ENCODE measurements at regions not wholly inside any gene's neighbourhood (a gene's known extent, or its start where the extent isn't known, plus 50 kb on each side); places are given as distances from the start of the nearest gene placed in this dataset.

- ChIA-PET CTCF (no interaction called here), POLR2A (no interaction called here)
- H3K36me3 ChIP-seq (ENCODE audit: control insufficient read depth in 4 of 4, insufficient read depth in 4 of 4, low read length in 3 of 4), result no peaks in the 10 kb centered on the region
- H3K27me3 ChIP-seq (replicated peaks in 2 of 5; ENCODE audit: control insufficient read depth in 4 of 5, insufficient read depth in 5 of 5, low read length in 4 of 5), result no peaks in the 10 kb centered on the region
- no peak overlapping the region for H3K27ac ChIP-seq (ENCODE audit: insufficient read depth in 1 of 2, low read depth in 1 of 2, low read length in 2 of 2, poor library complexity in 1 of 2, severe bottlenecking in 2 of 2)
- no peak for DNase-seq
- no peaks in the 10 kb centered on the region for H3K4me1 ChIP-seq (ENCODE audit: control extremely low read depth in 1 of 4, control insufficient read depth in 4 of 4, insufficient read depth in 4 of 4, low read length in 3 of 4)
- peaks cover 0 to 16% (median 5%) of the 10 kb centered on the region in 5 experiments for H3K9me3 ChIP-seq (ENCODE audit: control extremely low read depth in 1 of 5, control insufficient read depth in 4 of 5, insufficient read depth in 2 of 5, low read depth in 1 of 5, low read length in 4 of 5)
- WGBS (ENCODE audit: insufficient coverage), result no CpG with 5 or more reads among the region's 3 CpGs
- H3K4me3 ChIP-seq (ENCODE audit: control insufficient read depth in 1 of 7, extremely low read depth in 1 of 7, insufficient read depth in 4 of 7, low read depth in 2 of 7, low read length in 6 of 7), result no peak overlapping the region
These were observed 1176.1 kb downstream of the LRFN5 start for GRCh38 chr14:42782754-42783153.

- no CpG with 5 or more reads among the region's 2 CpGs for WGBS (ENCODE audit: insufficient coverage)
These were observed 1172.3 kb downstream of the LRFN5 start for GRCh38 chr14:42778984-42779383.

GRCh38 chr14:42750771-42751170, 1144.1 kb downstream of the LRFN5 start:
- ChIA-PET POLR2A (no interaction called here), CTCF (no interaction called here)
- Histone ChIP-seq H3K27ac (ENCODE audit: insufficient read depth in 1 of 2, low read depth in 1 of 2, low read length in 2 of 2, poor library complexity in 1 of 2, severe bottlenecking in 2 of 2) (no peak overlapping the region), H3K9me3 (ENCODE audit: control extremely low read depth in 1 of 5, control insufficient read depth in 4 of 5, insufficient read depth in 2 of 5, low read depth in 1 of 5, low read length in 4 of 5) (no peaks in the 10 kb centered on the region), H3K36me3 (ENCODE audit: control insufficient read depth in 4 of 4, insufficient read depth in 4 of 4, low read length in 3 of 4) (no peaks in the 10 kb centered on the region), H3K4me1 (ENCODE audit: control extremely low read depth in 1 of 4, control insufficient read depth in 4 of 4, insufficient read depth in 4 of 4, low read length in 3 of 4) (no peaks in the 10 kb centered on the region), H3K4me3 (ENCODE audit: control insufficient read depth in 1 of 7, extremely low read depth in 1 of 7, insufficient read depth in 4 of 7, low read depth in 2 of 7, low read length in 6 of 7) (no peak overlapping the region), H3K27me3 (replicated peaks in 2 of 5; ENCODE audit: control insufficient read depth in 4 of 5, insufficient read depth in 5 of 5, low read length in 4 of 5) (no peaks in the 10 kb centered on the region)
- no peak for DNase-seq

More at GRCh38 chr14:42778984-42779383, 1172.3 kb downstream of the LRFN5 start:
- H3K36me3 ChIP-seq (ENCODE audit: control insufficient read depth in 4 of 4, insufficient read depth in 4 of 4, low read length in 3 of 4), result no peaks in the 10 kb centered on the region
- no peak overlapping the region for H3K27ac ChIP-seq (ENCODE audit: insufficient read depth in 1 of 2, low read depth in 1 of 2, low read length in 2 of 2, poor library complexity in 1 of 2, severe bottlenecking in 2 of 2)
- DNase-seq, result no peak
- CTCF ChIA-PET, result no interaction called here
- no peaks in the 10 kb centered on the region for H3K27me3 ChIP-seq (replicated peaks in 2 of 5; ENCODE audit: control insufficient read depth in 4 of 5, insufficient read depth in 5 of 5, low read length in 4 of 5)
- POLR2A ChIA-PET, result no interaction called here
- H3K4me3 ChIP-seq (ENCODE audit: control insufficient read depth in 1 of 7, extremely low read depth in 1 of 7, insufficient read depth in 4 of 7, low read depth in 2 of 7, low read length in 6 of 7), result no peak overlapping the region
- H3K4me1 ChIP-seq (ENCODE audit: control extremely low read depth in 1 of 4, control insufficient read depth in 4 of 4, insufficient read depth in 4 of 4, low read length in 3 of 4), result no peaks in the 10 kb centered on the region
- H3K9me3 ChIP-seq (ENCODE audit: control extremely low read depth in 1 of 5, control insufficient read depth in 4 of 5, insufficient read depth in 2 of 5, low read depth in 1 of 5, low read length in 4 of 5), result no peaks in the 10 kb centered on the region

GRCh38 chr14:42742084-42742483, 1135.4 kb downstream of the LRFN5 start:
- no peaks in the 10 kb centered on the region for H3K9me3 ChIP-seq (ENCODE audit: control extremely low read depth in 1 of 5, control insufficient read depth in 4 of 5, insufficient read depth in 2 of 5, low read depth in 1 of 5, low read length in 4 of 5)
- no peak overlapping the region for H3K27ac ChIP-seq (ENCODE audit: insufficient read depth in 1 of 2, low read depth in 1 of 2, low read length in 2 of 2, poor library complexity in 1 of 2, severe bottlenecking in 2 of 2)
- no peaks in the 10 kb centered on the region for H3K27me3 ChIP-seq (replicated peaks in 2 of 5; ENCODE audit: control insufficient read depth in 4 of 5, insufficient read depth in 5 of 5, low read length in 4 of 5)
- CTCF ChIA-PET, result no interaction called here
- H3K4me3 ChIP-seq (ENCODE audit: control insufficient read depth in 1 of 7, extremely low read depth in 1 of 7, insufficient read depth in 4 of 7, low read depth in 2 of 7, low read length in 6 of 7), result no peak overlapping the region
- H3K4me1 ChIP-seq (ENCODE audit: control extremely low read depth in 1 of 4, control insufficient read depth in 4 of 4, insufficient read depth in 4 of 4, low read length in 3 of 4), result no peaks in the 10 kb centered on the region
- DNase-seq, result no peak
- POLR2A ChIA-PET, result no interaction called here
- H3K36me3 ChIP-seq (ENCODE audit: control insufficient read depth in 4 of 4, insufficient read depth in 4 of 4, low read length in 3 of 4), result no peaks in the 10 kb centered on the region
- WGBS (ENCODE audit: insufficient coverage), result no CpG with 5 or more reads among the region's 2 CpGs

GRCh38 chr14:42736408-42736807, 1129.7 kb downstream of the LRFN5 start:
- H3K27ac ChIP-seq (ENCODE audit: insufficient read depth in 1 of 2, low read depth in 1 of 2, low read length in 2 of 2, poor library complexity in 1 of 2, severe bottlenecking in 2 of 2), result no peak overlapping the region
- H3K4me3 ChIP-seq (ENCODE audit: control insufficient read depth in 1 of 7, extremely low read depth in 1 of 7, insufficient read depth in 4 of 7, low read depth in 2 of 7, low read length in 6 of 7), result no peak overlapping the region
- ChIA-PET CTCF (no interaction called here), POLR2A (interaction anchor here (0.5 kb wide), 1 partner anchor 1241 kb away, joined by 3 read pairs; no protein-coding TSS in a partner anchor)
- 100% methylated on average over 1 of the region's 1 CpG for WGBS (ENCODE audit: insufficient coverage)
- H3K4me1 ChIP-seq (ENCODE audit: control extremely low read depth in 1 of 4, control insufficient read depth in 4 of 4, insufficient read depth in 4 of 4, low read length in 3 of 4), result no peaks in the 10 kb centered on the region
- no peaks in the 10 kb centered on the region for H3K27me3 ChIP-seq (replicated peaks in 2 of 5; ENCODE audit: control insufficient read depth in 4 of 5, insufficient read depth in 5 of 5, low read length in 4 of 5)
- DNase-seq, result no peak
- H3K36me3 ChIP-seq (ENCODE audit: control insufficient read depth in 4 of 4, insufficient read depth in 4 of 4, low read length in 3 of 4), result no peaks in the 10 kb centered on the region
- no peaks in the 10 kb centered on the region for H3K9me3 ChIP-seq (ENCODE audit: control extremely low read depth in 1 of 5, control insufficient read depth in 4 of 5, insufficient read depth in 2 of 5, low read depth in 1 of 5, low read length in 4 of 5)

- ChIA-PET CTCF (no interaction called here), POLR2A (no interaction called here)
- no peaks in the 10 kb centered on the region for H3K4me1 ChIP-seq (ENCODE audit: control extremely low read depth in 1 of 4, control insufficient read depth in 4 of 4, insufficient read depth in 4 of 4, low read length in 3 of 4)
- WGBS (ENCODE audit: insufficient coverage), result no CpG with 5 or more reads among the region's 1 CpG
- H3K36me3 ChIP-seq (ENCODE audit: control insufficient read depth in 4 of 4, insufficient read depth in 4 of 4, low read length in 3 of 4), result no peaks in the 10 kb centered on the region
- H3K4me3 ChIP-seq (ENCODE audit: control insufficient read depth in 1 of 7, extremely low read depth in 1 of 7, insufficient read depth in 4 of 7, low read depth in 2 of 7, low read length in 6 of 7), result no peak overlapping the region
- H3K9me3 ChIP-seq (ENCODE audit: control extremely low read depth in 1 of 5, control insufficient read depth in 4 of 5, insufficient read depth in 2 of 5, low read depth in 1 of 5, low read length in 4 of 5), result no peaks in the 10 kb centered on the region
- H3K27ac ChIP-seq (ENCODE audit: insufficient read depth in 1 of 2, low read depth in 1 of 2, low read length in 2 of 2, poor library complexity in 1 of 2, severe bottlenecking in 2 of 2), result no peak overlapping the region
- no peaks in the 10 kb centered on the region for H3K27me3 ChIP-seq (replicated peaks in 2 of 5; ENCODE audit: control insufficient read depth in 4 of 5, insufficient read depth in 5 of 5, low read length in 4 of 5)
- DNase-seq, result no peak
These were observed 1127.4 kb downstream of the LRFN5 start for GRCh38 chr14:42734041-42734440.

- CTCF ChIA-PET, result no interaction called here
- no peaks in the 10 kb centered on the region for H3K4me1 ChIP-seq (ENCODE audit: control extremely low read depth in 1 of 4, control insufficient read depth in 4 of 4, insufficient read depth in 4 of 4, low read length in 3 of 4)
- H3K9me3 ChIP-seq (ENCODE audit: control extremely low read depth in 1 of 5, control insufficient read depth in 4 of 5, insufficient read depth in 2 of 5, low read depth in 1 of 5, low read length in 4 of 5), result no peaks in the 10 kb centered on the region
- DNase-seq, result no peak
- POLR2A ChIA-PET, result no interaction called here
- no peaks in the 10 kb centered on the region for H3K36me3 ChIP-seq (ENCODE audit: control insufficient read depth in 4 of 4, insufficient read depth in 4 of 4, low read length in 3 of 4)
- H3K27ac ChIP-seq (ENCODE audit: insufficient read depth in 1 of 2, low read depth in 1 of 2, low read length in 2 of 2, poor library complexity in 1 of 2, severe bottlenecking in 2 of 2), result no peak overlapping the region
- no peaks in the 10 kb centered on the region for H3K27me3 ChIP-seq (replicated peaks in 2 of 5; ENCODE audit: control insufficient read depth in 4 of 5, insufficient read depth in 5 of 5, low read length in 4 of 5)
- H3K4me3 ChIP-seq (ENCODE audit: control insufficient read depth in 1 of 7, extremely low read depth in 1 of 7, insufficient read depth in 4 of 7, low read depth in 2 of 7, low read length in 6 of 7), result no peak overlapping the region
These were observed 1125.3 kb downstream of the LRFN5 start for GRCh38 chr14:42732005-42732404.

- ChIA-PET CTCF (no interaction called here), POLR2A (no interaction called here)
- no peaks in the 10 kb centered on the region for H3K27me3 ChIP-seq (replicated peaks in 2 of 5; ENCODE audit: control insufficient read depth in 4 of 5, insufficient read depth in 5 of 5, low read length in 4 of 5)
- H3K36me3 ChIP-seq (ENCODE audit: control insufficient read depth in 4 of 4, insufficient read depth in 4 of 4, low read length in 3 of 4), result no peaks in the 10 kb centered on the region
- DNase-seq, result no peak
- H3K4me1 ChIP-seq (ENCODE audit: control extremely low read depth in 1 of 4, control insufficient read depth in 4 of 4, insufficient read depth in 4 of 4, low read length in 3 of 4), result no peaks in the 10 kb centered on the region
- WGBS (ENCODE audit: insufficient coverage), result 100% methylated on average over 2 of the region's 2 CpGs
- no peaks in the 10 kb centered on the region for H3K9me3 ChIP-seq (ENCODE audit: control extremely low read depth in 1 of 5, control insufficient read depth in 4 of 5, insufficient read depth in 2 of 5, low read depth in 1 of 5, low read length in 4 of 5)
- no peak overlapping the region for H3K27ac ChIP-seq (ENCODE audit: insufficient read depth in 1 of 2, low read depth in 1 of 2, low read length in 2 of 2, poor library complexity in 1 of 2, severe bottlenecking in 2 of 2)
- H3K4me3 ChIP-seq (ENCODE audit: control insufficient read depth in 1 of 7, extremely low read depth in 1 of 7, insufficient read depth in 4 of 7, low read depth in 2 of 7, low read length in 6 of 7), result no peak overlapping the region
These were observed 1124.8 kb downstream of the LRFN5 start for GRCh38 chr14:42731480-42731879.

Data from common myeloid progenitor, CD34-positive (primary cell).